ENCODE measurements at regions not wholly inside any gene's neighbourhood (a gene's known extent, or its start where the extent isn't known, plus 50 kb on each side); places are given as distances from the start of the nearest gene placed in this dataset.

GRCh38 chr3:5769825-5770224 lies 582.3 kb downstream of the EDEM1 start (continued):
- no peak for TF ChIP-seq PRPF4 (IDR thresholded peaks at IDR 0.05; ENCODE audit: insufficient read depth, low read depth, low read length, poor library complexity, severe bottlenecking)
- TF ChIP-seq HDGF (IDR thresholded peaks at IDR 0.05): no peak
- TF ChIP-seq SIN3B (IDR thresholded peaks at IDR 0.05; ENCODE audit: low read depth): no peak

DNA sequence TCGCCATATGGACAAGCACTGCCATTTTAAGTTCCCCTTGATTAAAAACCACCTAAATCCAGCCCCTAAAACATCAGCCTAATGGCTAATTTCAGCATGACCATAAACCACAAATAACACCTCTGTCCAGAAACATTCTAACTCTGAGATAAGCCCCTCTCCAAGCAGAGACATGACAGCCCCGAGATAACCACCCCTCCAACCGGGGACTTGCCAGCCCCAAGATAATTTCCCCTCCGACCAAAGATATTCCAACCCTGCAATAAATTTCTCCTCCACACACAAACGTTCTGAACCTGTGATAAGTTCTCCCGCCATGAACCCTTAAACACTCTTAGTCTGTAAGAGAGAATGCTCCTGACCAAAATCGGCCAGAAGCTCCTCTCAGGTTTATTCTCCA lies 586.8 kb downstream of the EDEM1 start:
- H3K36me3 ChIP-seq (ENCODE audit: control insufficient read depth, insufficient read depth, low read length): no peaks in the 10 kb centered on the region
- H4K20me1 ChIP-seq (replicated peaks; ENCODE audit: control insufficient read depth, insufficient read depth, low read length): no peaks in the 10 kb centered on the region
- peak in 2 of 4 experiments; percentile 78 to 89 for DNase-seq (ENCODE audit: extremely low read depth in 1 of 4, low spot score in 3 of 4)
- H3K9me3 ChIP-seq (replicated peaks; ENCODE audit: control insufficient read depth, insufficient read depth, low read depth, low read length): no peaks in the 10 kb centered on the region; the same call in 1 of the 2 replicates
- peak; percentile 89 for FAIRE-seq
- POLR2A ChIA-PET: interaction anchor here (0.7 to 1.0 kb wide), 2 partner anchors 318 to 346 kb away, joined by 4 read pairs; no protein-coding TSS in a partner anchor
- H3K4me1 ChIP-seq (replicated peaks in 1 of 2; ENCODE audit: control insufficient read depth in 2 of 2, insufficient read depth in 2 of 2, low read length in 2 of 2): peaks cover 3 to 4% of the 10 kb centered on the region in 2 experiments; a peak in 3 of 5 replicates
- no TSS peak for BruUV-seq (replicated peaks)
- ATAC-seq: peak; percentile 89
- no peak overlapping the region for H3K4me3 ChIP-seq
- H3K9me1 ChIP-seq (ENCODE audit: control insufficient read depth, insufficient read depth, low read length): no peaks in the 10 kb centered on the region
- H2AFZ ChIP-seq (ENCODE audit: low read depth, low read length): peak overlapping the region; percentile 74
- WGBS (ENCODE audit: insufficient coverage, low coverage, missing lambda C conversion rate): 2% methylated on average over 7 of the region's 7 CpGs
- H3K27ac ChIP-seq (ENCODE audit: extremely low read depth, low read depth, low read length): peak overlapping the region; percentile 77
- H3K9ac ChIP-seq (ENCODE audit: insufficient read depth in 1 of 2, low read depth in 2 of 2, low read length in 2 of 2): peak overlapping the region; percentile 0 to 43; a peak in 3 of 4 replicates
- intact Hi-C loops (cut with micrococcal nuclease) (loop anchor here (2.0 kb wide), 1 partner anchor 346 kb away; no protein-coding TSS in a partner anchor), in situ Hi-C loops (cut with MboI) (no loop called here)
- H3K27me3 ChIP-seq (ENCODE audit: control insufficient read depth in 2 of 2, insufficient read depth in 2 of 2, low read length in 2 of 2): no peaks in the 10 kb centered on the region
- peak overlapping the region; percentile 35 for H3K4me2 ChIP-seq (ENCODE audit: insufficient read depth, low read length)
- CTCF ChIA-PET (ENCODE audit: low intra/inter-chr PET ratio): no interaction called here
- H3K79me2 ChIP-seq (ENCODE audit: control insufficient read depth, insufficient read depth, low read length): no peaks in the 10 kb centered on the region
- TF ChIP-seq EHMT2 (IDR thresholded peaks at IDR 0.05) (peak; percentile 81), CHCHD3 (CRISPR knock-in tag; IDR thresholded peaks at IDR 0.05) (no peak), CBFA2T2 (conservative IDR thresholded peaks at IDR 0.05) (peak; percentile 92), MBD2 (IDR thresholded peaks at IDR 0.05; ENCODE audit: borderline replicate concordance, low read depth) (peak; percentile 39; the same call in 1 of the 2 replicates), CREB1 (IDR thresholded peaks at IDR 0.05) (peak; percentile 18; the same call in 1 of the 2 replicates), CREB1 (CRISPR knock-in tag; IDR thresholded peaks at IDR 0.05) (no peak), SRSF9 (IDR thresholded peaks at IDR 0.05; ENCODE audit: borderline replicate concordance, low read depth, low read length) (no peak), MTA2 (IDR thresholded peaks at IDR 0.05; ENCODE audit: low read depth) (peak; percentile 76), MYBL2 (IDR thresholded peaks at IDR 0.05; ENCODE audit: low read depth) (0 out of 2 replicates have a peak, but pooled peaks have one; percentile 23), MYBL2 (CRISPR knock-in tag; IDR thresholded peaks at IDR 0.05; ENCODE audit: borderline replicate concordance) (no peak), EGR1 (conservative IDR thresholded peaks at IDR 0.05) (no peak), CBFA2T3 (IDR thresholded peaks at IDR 0.05) (peak; percentile 96)
- TF ChIP-seq, protein P1, sequence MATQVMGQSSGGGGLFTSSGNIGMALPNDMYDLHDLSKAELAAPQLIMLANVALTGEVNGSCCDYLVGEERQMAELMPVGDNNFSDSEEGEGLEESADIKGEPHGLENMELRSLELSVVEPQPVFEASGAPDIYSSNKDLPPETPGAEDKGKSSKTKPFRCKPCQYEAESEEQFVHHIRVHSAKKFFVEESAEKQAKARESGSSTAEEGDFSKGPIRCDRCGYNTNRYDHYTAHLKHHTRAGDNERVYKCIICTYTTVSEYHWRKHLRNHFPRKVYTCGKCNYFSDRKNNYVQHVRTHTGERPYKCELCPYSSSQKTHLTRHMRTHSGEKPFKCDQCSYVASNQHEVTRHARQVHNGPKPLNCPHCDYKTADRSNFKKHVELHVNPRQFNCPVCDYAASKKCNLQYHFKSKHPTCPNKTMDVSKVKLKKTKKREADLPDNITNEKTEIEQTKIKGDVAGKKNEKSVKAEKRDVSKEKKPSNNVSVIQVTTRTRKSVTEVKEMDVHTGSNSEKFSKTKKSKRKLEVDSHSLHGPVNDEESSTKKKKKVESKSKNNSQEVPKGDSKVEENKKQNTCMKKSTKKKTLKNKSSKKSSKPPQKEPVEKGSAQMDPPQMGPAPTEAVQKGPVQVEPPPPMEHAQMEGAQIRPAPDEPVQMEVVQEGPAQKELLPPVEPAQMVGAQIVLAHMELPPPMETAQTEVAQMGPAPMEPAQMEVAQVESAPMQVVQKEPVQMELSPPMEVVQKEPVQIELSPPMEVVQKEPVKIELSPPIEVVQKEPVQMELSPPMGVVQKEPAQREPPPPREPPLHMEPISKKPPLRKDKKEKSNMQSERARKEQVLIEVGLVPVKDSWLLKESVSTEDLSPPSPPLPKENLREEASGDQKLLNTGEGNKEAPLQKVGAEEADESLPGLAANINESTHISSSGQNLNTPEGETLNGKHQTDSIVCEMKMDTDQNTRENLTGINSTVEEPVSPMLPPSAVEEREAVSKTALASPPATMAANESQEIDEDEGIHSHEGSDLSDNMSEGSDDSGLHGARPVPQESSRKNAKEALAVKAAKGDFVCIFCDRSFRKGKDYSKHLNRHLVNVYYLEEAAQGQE (IDR thresholded peaks at IDR 0.05; ENCODE audit: borderline replicate concordance): 0 out of 2 replicates have a peak, but pooled peaks have one; percentile 15
- TF ChIP-seq, protein P1 (CRISPR knock-in tag; IDR thresholded peaks at IDR 0.05; ENCODE audit: low read depth): no peak
